ENCODE measurements at regions not wholly inside any gene's neighbourhood (a gene's known extent, or its start where the extent isn't known, plus 50 kb on each side); places are given as distances from the start of the nearest gene placed in this dataset.

DNA sequence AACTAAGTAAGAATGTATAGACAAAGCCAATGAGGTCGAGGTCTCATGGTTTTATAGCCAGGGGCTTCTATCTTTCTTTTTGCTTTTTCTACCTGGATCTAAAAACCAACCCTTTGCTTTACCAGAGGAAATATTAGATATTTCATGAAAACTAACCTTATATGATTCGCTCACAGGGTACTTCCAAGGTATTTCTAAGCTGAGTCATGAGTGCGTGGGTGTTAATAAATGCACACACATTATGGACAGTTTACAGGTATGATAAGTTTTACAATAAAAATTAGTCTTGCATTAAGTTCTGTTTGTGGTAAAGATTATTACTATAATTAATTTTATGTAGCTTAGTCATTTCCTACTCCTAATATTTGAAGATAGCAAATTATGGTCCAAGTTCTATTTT is 217.2 kb downstream of the CHRM3 start:
- TF ChIP-seq, protein P1, sequence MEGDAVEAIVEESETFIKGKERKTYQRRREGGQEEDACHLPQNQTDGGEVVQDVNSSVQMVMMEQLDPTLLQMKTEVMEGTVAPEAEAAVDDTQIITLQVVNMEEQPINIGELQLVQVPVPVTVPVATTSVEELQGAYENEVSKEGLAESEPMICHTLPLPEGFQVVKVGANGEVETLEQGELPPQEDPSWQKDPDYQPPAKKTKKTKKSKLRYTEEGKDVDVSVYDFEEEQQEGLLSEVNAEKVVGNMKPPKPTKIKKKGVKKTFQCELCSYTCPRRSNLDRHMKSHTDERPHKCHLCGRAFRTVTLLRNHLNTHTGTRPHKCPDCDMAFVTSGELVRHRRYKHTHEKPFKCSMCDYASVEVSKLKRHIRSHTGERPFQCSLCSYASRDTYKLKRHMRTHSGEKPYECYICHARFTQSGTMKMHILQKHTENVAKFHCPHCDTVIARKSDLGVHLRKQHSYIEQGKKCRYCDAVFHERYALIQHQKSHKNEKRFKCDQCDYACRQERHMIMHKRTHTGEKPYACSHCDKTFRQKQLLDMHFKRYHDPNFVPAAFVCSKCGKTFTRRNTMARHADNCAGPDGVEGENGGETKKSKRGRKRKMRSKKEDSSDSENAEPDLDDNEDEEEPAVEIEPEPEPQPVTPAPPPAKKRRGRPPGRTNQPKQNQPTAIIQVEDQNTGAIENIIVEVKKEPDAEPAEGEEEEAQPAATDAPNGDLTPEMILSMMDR (IDR thresholded peaks at IDR 0.05) = no peak
- TF ChIP-seq POLR2A (IDR thresholded peaks at IDR 0.05) = no peak
